ENCODE measurements at regions not wholly inside any gene's neighbourhood (a gene's known extent, or its start where the extent isn't known, plus 50 kb on each side); places are given as distances from the start of the nearest gene placed in this dataset.

DNA sequence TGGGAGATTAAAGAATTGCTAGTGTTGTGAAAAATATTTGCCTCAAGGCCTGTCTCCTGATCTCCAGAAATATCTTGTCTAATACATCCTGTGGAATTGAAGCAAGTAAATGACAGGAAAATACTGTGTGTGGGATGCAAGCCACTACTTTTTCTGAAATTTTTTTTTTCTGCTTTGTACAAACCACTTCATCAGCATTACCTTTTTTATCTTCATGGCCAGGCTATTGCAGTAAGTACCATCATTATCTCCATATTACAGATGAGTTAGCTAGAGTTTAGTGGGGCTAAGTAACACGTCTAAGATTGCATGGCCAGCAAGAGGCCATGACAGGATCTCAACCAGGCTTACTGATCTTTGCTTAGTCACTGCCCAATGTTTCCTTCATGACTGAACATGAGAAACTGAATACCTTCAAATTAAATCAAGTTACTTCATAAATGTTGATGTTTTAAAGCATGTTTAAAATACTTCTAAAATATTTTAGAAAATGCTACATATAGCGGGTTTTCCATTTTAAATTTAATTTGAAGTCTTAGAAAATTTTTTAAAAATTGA lies 273.7 kb downstream of the SLC6A15 start:
- H3K9me3 ChIP-seq (ENCODE audit: low read length) = no peaks in the 10 kb centered on the region
- H3K79me2 ChIP-seq (ENCODE audit: insufficient read depth, low read length) = no peaks in the 10 kb centered on the region
- TF ChIP-seq, protein P1, sequence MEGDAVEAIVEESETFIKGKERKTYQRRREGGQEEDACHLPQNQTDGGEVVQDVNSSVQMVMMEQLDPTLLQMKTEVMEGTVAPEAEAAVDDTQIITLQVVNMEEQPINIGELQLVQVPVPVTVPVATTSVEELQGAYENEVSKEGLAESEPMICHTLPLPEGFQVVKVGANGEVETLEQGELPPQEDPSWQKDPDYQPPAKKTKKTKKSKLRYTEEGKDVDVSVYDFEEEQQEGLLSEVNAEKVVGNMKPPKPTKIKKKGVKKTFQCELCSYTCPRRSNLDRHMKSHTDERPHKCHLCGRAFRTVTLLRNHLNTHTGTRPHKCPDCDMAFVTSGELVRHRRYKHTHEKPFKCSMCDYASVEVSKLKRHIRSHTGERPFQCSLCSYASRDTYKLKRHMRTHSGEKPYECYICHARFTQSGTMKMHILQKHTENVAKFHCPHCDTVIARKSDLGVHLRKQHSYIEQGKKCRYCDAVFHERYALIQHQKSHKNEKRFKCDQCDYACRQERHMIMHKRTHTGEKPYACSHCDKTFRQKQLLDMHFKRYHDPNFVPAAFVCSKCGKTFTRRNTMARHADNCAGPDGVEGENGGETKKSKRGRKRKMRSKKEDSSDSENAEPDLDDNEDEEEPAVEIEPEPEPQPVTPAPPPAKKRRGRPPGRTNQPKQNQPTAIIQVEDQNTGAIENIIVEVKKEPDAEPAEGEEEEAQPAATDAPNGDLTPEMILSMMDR (IDR thresholded peaks at IDR 0.05; ENCODE audit: low read length) = no peak
- H3K27ac ChIP-seq (ENCODE audit: low read depth, low read length, poor library complexity, severe bottlenecking) = no peak overlapping the region
- no peak overlapping the region for H3K4me3 ChIP-seq (ENCODE audit: low read depth, low read length, poor library complexity, severe bottlenecking)
- no peak overlapping the region for H3K4me2 ChIP-seq (ENCODE audit: low read length)
- H2AFZ ChIP-seq (ENCODE audit: low read length) = no peak overlapping the region
- no peaks in the 10 kb centered on the region for H3K9me2 ChIP-seq (ENCODE audit: low read depth, low read length)
- no peaks in the 10 kb centered on the region for H3K27me3 ChIP-seq (ENCODE audit: insufficient read depth, low read length)
- H3K36me3 ChIP-seq (ENCODE audit: insufficient read depth, low read length) = no peaks in the 10 kb centered on the region
- H3K4me1 ChIP-seq (ENCODE audit: insufficient read depth, low read length, severe bottlenecking) = no peaks in the 10 kb centered on the region
- no peaks in the 10 kb centered on the region for H3F3A ChIP-seq (ENCODE audit: insufficient read depth, low read length)
- no peak overlapping the region for H3K9ac ChIP-seq (ENCODE audit: low read length)
- no peaks in the 10 kb centered on the region for H4K20me1 ChIP-seq (ENCODE audit: insufficient read depth, low read length)

DNA sequence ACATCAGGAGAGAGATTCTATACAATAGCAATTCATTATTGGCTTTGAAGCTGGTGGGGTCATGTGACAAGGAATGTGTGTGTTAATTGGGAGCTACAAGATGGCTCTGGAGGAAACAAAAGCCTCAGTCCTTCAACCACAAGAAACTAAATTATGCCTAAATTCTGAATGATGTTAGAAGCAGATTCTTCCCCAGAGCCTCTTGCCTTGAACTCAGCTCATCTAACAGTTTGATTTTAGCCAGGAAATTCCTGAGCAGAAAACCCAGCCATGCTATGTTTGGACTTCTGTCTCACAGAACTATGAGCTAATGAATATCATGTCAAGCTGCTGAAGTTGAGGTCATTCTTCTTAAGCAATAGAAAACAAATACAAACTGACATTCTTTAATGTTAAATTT lies 274.7 kb downstream of the SLC6A15 start:
- Histone ChIP-seq H2AFZ (ENCODE audit: low read length) (no peak overlapping the region), H3K27ac (ENCODE audit: low read depth, low read length, poor library complexity, severe bottlenecking) (no peak overlapping the region), H3F3A (ENCODE audit: insufficient read depth, low read length) (no peaks in the 10 kb centered on the region), H3K36me3 (ENCODE audit: insufficient read depth, low read length) (no peaks in the 10 kb centered on the region), H3K79me2 (ENCODE audit: insufficient read depth, low read length) (no peaks in the 10 kb centered on the region), H4K20me1 (ENCODE audit: insufficient read depth, low read length) (no peaks in the 10 kb centered on the region), H3K9ac (ENCODE audit: low read length) (no peak overlapping the region), H3K4me1 (ENCODE audit: insufficient read depth, low read length, severe bottlenecking) (no peaks in the 10 kb centered on the region), H3K27me3 (ENCODE audit: insufficient read depth, low read length) (no peaks in the 10 kb centered on the region), H3K4me2 (ENCODE audit: low read length) (no peak overlapping the region), H3K9me2 (ENCODE audit: low read depth, low read length) (no peaks in the 10 kb centered on the region), H3K9me3 (ENCODE audit: low read length) (no peaks in the 10 kb centered on the region), H3K4me3 (ENCODE audit: low read depth, low read length, poor library complexity, severe bottlenecking) (no peak overlapping the region)
- no peak for TF ChIP-seq EZH2 (IDR thresholded peaks at IDR 0.05; ENCODE audit: borderline replicate concordance, low read length)
- TF ChIP-seq, protein P1 (IDR thresholded peaks at IDR 0.05; ENCODE audit: low read length) = no peak

DNA sequence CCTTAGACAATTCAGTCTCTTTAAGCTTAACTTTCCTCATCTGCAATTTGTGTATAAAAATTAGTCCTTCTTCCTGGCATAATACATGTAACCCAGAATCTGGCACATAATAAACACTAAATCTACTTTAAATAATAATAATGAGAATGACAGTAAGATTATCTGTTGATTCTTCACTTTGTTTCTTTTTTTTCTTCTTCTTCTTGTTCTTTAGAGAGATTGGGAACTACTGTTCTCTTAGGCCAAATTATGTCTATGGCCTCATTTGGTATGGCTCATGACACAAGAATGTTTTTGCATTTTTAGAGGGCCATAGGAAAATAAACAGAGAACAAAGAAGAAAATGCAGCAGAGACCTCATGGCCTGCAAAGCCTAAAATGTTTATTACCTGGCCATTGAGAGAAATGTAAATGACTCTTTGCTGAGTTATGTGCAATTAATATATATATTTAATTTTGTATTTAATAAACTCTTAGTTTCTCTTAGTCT lies 275.8 kb downstream of the SLC6A15 start:
- H3K9me3 ChIP-seq (ENCODE audit: low read length) = no peaks in the 10 kb centered on the region
- H3K4me3 ChIP-seq (ENCODE audit: low read depth, low read length, poor library complexity, severe bottlenecking) = no peak overlapping the region
- no peak overlapping the region for H2AFZ ChIP-seq (ENCODE audit: low read length)
- H3K27me3 ChIP-seq (ENCODE audit: insufficient read depth, low read length) = no peaks in the 10 kb centered on the region
- H3K9me2 ChIP-seq (ENCODE audit: low read depth, low read length) = no peaks in the 10 kb centered on the region
- no peaks in the 10 kb centered on the region for H3K4me1 ChIP-seq (ENCODE audit: insufficient read depth, low read length, severe bottlenecking)
- H3K4me2 ChIP-seq (ENCODE audit: low read length) = no peak overlapping the region
- no peaks in the 10 kb centered on the region for H3K79me2 ChIP-seq (ENCODE audit: insufficient read depth, low read length)
- H4K20me1 ChIP-seq (ENCODE audit: insufficient read depth, low read length) = no peaks in the 10 kb centered on the region
- H3K27ac ChIP-seq (ENCODE audit: low read depth, low read length, poor library complexity, severe bottlenecking) = no peak overlapping the region
- TF ChIP-seq EZH2 (IDR thresholded peaks at IDR 0.05; ENCODE audit: borderline replicate concordance, low read length) = no peak
- TF ChIP-seq, protein P1 (IDR thresholded peaks at IDR 0.05; ENCODE audit: low read length) = no peak
- H3K36me3 ChIP-seq (ENCODE audit: insufficient read depth, low read length) = no peaks in the 10 kb centered on the region
- no peak overlapping the region for H3K9ac ChIP-seq (ENCODE audit: low read length)
- no peaks in the 10 kb centered on the region for H3F3A ChIP-seq (ENCODE audit: insufficient read depth, low read length)
